ENCODE measurements at regions not wholly inside any gene's neighbourhood (a gene's known extent, or its start where the extent isn't known, plus 50 kb on each side); places are given as distances from the start of the nearest gene placed in this dataset.
A peak's percentile ranks its signal among the peaks of the same experiment; 100 is the strongest.

- no TSS peak for BruUV-seq (replicated peaks)
Measured at GRCh38 chr10:4144817-4145216, 359.8 kb upstream of the KLF6 start.

GRCh38 chr10:4141471-4141870 lies 356.5 kb upstream of the KLF6 start:
- Histone ChIP-seq H3K9me3 (peaks cover 8% of the 10 kb centered on the region), H3K36me3 (ENCODE audit: control insufficient read depth, insufficient read depth, low read length) (no peaks in the 10 kb centered on the region), H3K4me3 (ENCODE audit: low read depth, low read length) (no peak overlapping the region), H3K27me3 (replicated peaks; ENCODE audit: control insufficient read depth, insufficient read depth, low read length) (no peaks in the 10 kb centered on the region), H3K4me1 (no peaks in the 10 kb centered on the region)
- BruUV-seq (replicated peaks) = no TSS peak
- no peak overlapping the region for H3K27ac Mint-ChIP-seq (ENCODE audit: unreplicated experiment)
- CTCF ChIA-PET = no interaction called here
- POLR2A ChIA-PET = no interaction called here
- H3K9me3 Mint-ChIP-seq (ENCODE audit: unreplicated experiment) = peaks cover 32% of the 10 kb centered on the region
- peaks cover 6% of the 10 kb centered on the region for H3K4me1 Mint-ChIP-seq (ENCODE audit: low read depth, unreplicated experiment)
- H3K27me3 Mint-ChIP-seq (ENCODE audit: insufficient read depth, unreplicated experiment) = peaks cover 4% of the 10 kb centered on the region
- no peaks in the 10 kb centered on the region for H3K36me3 Mint-ChIP-seq (ENCODE audit: insufficient read depth, unreplicated experiment)
- intact Hi-C loops (cut with micrococcal nuclease; ENCODE audit: unreplicated experiment) = no loop called here
- H3K4me3 Mint-ChIP-seq (ENCODE audit: unreplicated experiment) = no peak overlapping the region
- no peak for TF ChIP-seq CTCF (IDR thresholded peaks at IDR 0.05; ENCODE audit: insufficient read depth in 1 of 2, low read depth in 1 of 2, low read length in 1 of 2, severe bottlenecking in 1 of 2, unreplicated experiment in 1 of 2)
- DNase-seq = peak in 1 of 2 experiments; percentile 48

More at GRCh38 chr10:4144817-4145216, 359.8 kb upstream of the KLF6 start:
- H3K36me3 Mint-ChIP-seq (ENCODE audit: insufficient read depth, unreplicated experiment) = no peaks in the 10 kb centered on the region
- peaks cover 6% of the 10 kb centered on the region for H3K4me1 Mint-ChIP-seq (ENCODE audit: low read depth, unreplicated experiment)
- DNase-seq = no peak
- H3K27me3 Mint-ChIP-seq (ENCODE audit: insufficient read depth, unreplicated experiment) = peaks cover 4% of the 10 kb centered on the region
- CTCF ChIA-PET = no interaction called here
- Histone ChIP-seq H3K4me3 (ENCODE audit: low read depth, low read length) (no peak overlapping the region), H3K27me3 (replicated peaks; ENCODE audit: control insufficient read depth, insufficient read depth, low read length) (no peaks in the 10 kb centered on the region), H3K36me3 (ENCODE audit: control insufficient read depth, insufficient read depth, low read length) (no peaks in the 10 kb centered on the region), H3K4me1 (no peaks in the 10 kb centered on the region), H3K9me3 (no peaks in the 10 kb centered on the region)
- intact Hi-C loops (cut with micrococcal nuclease; ENCODE audit: unreplicated experiment) = no loop called here
- POLR2A ChIA-PET = no interaction called here
- H3K4me3 Mint-ChIP-seq (ENCODE audit: unreplicated experiment) = no peak overlapping the region
- H3K9me3 Mint-ChIP-seq (ENCODE audit: unreplicated experiment) = peaks cover 23% of the 10 kb centered on the region
- no peak overlapping the region for H3K27ac Mint-ChIP-seq (ENCODE audit: unreplicated experiment)
- no peak for TF ChIP-seq CTCF (IDR thresholded peaks at IDR 0.05; ENCODE audit: insufficient read depth in 1 of 2, low read depth in 1 of 2, low read length in 1 of 2, severe bottlenecking in 1 of 2, unreplicated experiment in 1 of 2)

GRCh38 chr10:4138146-4138721 lies 353.2 kb upstream of the KLF6 start:
- ChIA-PET CTCF (no interaction called here), POLR2A (no interaction called here)
- Histone ChIP-seq H3K27me3 (replicated peaks; ENCODE audit: control insufficient read depth, insufficient read depth, low read length) (no peaks in the 10 kb centered on the region), H3K4me3 (ENCODE audit: low read depth, low read length) (no peak overlapping the region), H3K36me3 (ENCODE audit: control insufficient read depth, insufficient read depth, low read length) (no peaks in the 10 kb centered on the region), H3K9me3 (peaks cover 8% of the 10 kb centered on the region), H3K4me1 (no peaks in the 10 kb centered on the region)
- Mint-ChIP-seq H3K27me3 (ENCODE audit: insufficient read depth, unreplicated experiment) (peaks cover 4% of the 10 kb centered on the region), H3K4me1 (ENCODE audit: low read depth, unreplicated experiment) (no peaks in the 10 kb centered on the region), H3K36me3 (ENCODE audit: insufficient read depth, unreplicated experiment) (no peaks in the 10 kb centered on the region), H3K27ac (ENCODE audit: unreplicated experiment) (no peak overlapping the region), H3K4me3 (ENCODE audit: unreplicated experiment) (no peak overlapping the region), H3K9me3 (ENCODE audit: unreplicated experiment) (peaks cover 21% of the 10 kb centered on the region)
- no peak for TF ChIP-seq CTCF (IDR thresholded peaks at IDR 0.05; ENCODE audit: insufficient read depth in 1 of 2, low read depth in 1 of 2, low read length in 1 of 2, severe bottlenecking in 1 of 2, unreplicated experiment in 1 of 2)
- intact Hi-C loops (cut with micrococcal nuclease; ENCODE audit: unreplicated experiment) = no loop called here
- no TSS peak for BruUV-seq (replicated peaks)
- DNase-seq = no peak
